GM10248 (cell line): ENCODE measurements at regions not wholly inside any gene's neighbourhood (a gene's known extent, or its start where the extent isn't known, plus 50 kb on each side); places are given as distances from the start of the nearest gene placed in this dataset.
"Not testable (repeated sequence)": the region's sequence is repeated elsewhere in the genome, so short reads cannot be mapped to it uniquely, and the experiment has no call there.

Source experiments
- CTCF ChIA-PET: fragments of 300-600 bp; sonication (Branson Sonifier 250); formaldehyde crosslinking; extraction: SDS; loops from one replicate; lab custom pipeline; 2021; ENCODE audit warnings: antibody characterized with exemption; lab: Yijun Ruan, JAX
- POLR2A ChIA-PET: fragments of 350-650 bp; sonication (Branson Sonifier 250); formaldehyde crosslinking; extraction: SDS; loops from one replicate; lab custom pipeline; 2020; ENCODE audit warnings: antibody characterized with exemption; lab: Yijun Ruan, JAX
- DNase-seq: peaks from one replicate; pipeline ENCODE4 v3.0.0; 2012; ENCODE audit errors: extremely low spot score
- CTCF ChIP-seq: IDR thresholded peaks from 2 replicates; pipeline ENCODE4 v1.5.1; 2012; ENCODE audit warnings: mild to moderate bottlenecking, low read depth; ENCODE audit errors: extremely low read depth, missing control alignments, control extremely low read depth

GRCh38 chr2:138272524-138273195 is 228.9 kb upstream of the SPOPL start:
- no peak for TF ChIP-seq CTCF
- ChIA-PET CTCF (interaction anchor here (2.0 kb wide), 1 partner anchor 29 kb away, joined by 4 read pairs; no protein-coding TSS in a partner anchor), POLR2A (no interaction called here)
- DNase-seq = no peak

- POLR2A ChIA-PET, DNase-seq: not testable (repeated sequence)
- CTCF ChIA-PET = interaction anchor here (1.2 to 2.0 kb wide), 2 partner anchors 30 to 513 kb away, joined by 3 to 4 read pairs; no protein-coding TSS in a partner anchor
These were observed 228.3 kb upstream of the SPOPL start for GRCh38 chr2:138273280-138273679.

GRCh38 chr2:138274421-138275291 is 226.9 kb upstream of the SPOPL start:
- CTCF ChIA-PET = interaction anchor here (1.2 to 2.0 kb wide), 2 partner anchors 31 to 512 kb away, joined by 3 to 4 read pairs; no protein-coding TSS in a partner anchor
- no peak for DNase-seq

GRCh38 chr2:138275292-138275690 is 226.3 kb upstream of the SPOPL start:
- TF ChIP-seq CTCF = no peak
- POLR2A ChIA-PET = no interaction called here
- CTCF ChIA-PET = interaction anchor here (1.6 kb wide), 1 partner anchor 19 kb away, joined by 5 read pairs; no protein-coding TSS in a partner anchor
- DNase-seq = no peak

More at GRCh38 chr2:138274421-138275291, 226.9 kb upstream of the SPOPL start:
- POLR2A ChIA-PET = no interaction called here
- TF ChIP-seq CTCF = no peak

GRCh38 chr2:138275881-138276280 is 225.7 kb upstream of the SPOPL start:
- TF ChIP-seq CTCF = no peak
- no peak for DNase-seq
- ChIA-PET POLR2A (no interaction called here), CTCF (interaction anchor here (1.6 kb wide), 1 partner anchor 18 kb away, joined by 5 read pairs; no protein-coding TSS in a partner anchor)

GRCh38 chr2:138276339-138276738 is 225.2 kb upstream of the SPOPL start:
- ChIA-PET CTCF (interaction anchor here (1.6 kb wide), 1 partner anchor 18 kb away, joined by 5 read pairs; no protein-coding TSS in a partner anchor), POLR2A (no interaction called here)
- DNase-seq = no peak
- TF ChIP-seq CTCF = no peak
